HG03280 (cell line): ENCODE measurements at regions not wholly inside any gene's neighbourhood (a gene's known extent, or its start where the extent isn't known, plus 50 kb on each side); places are given as distances from the start of the nearest gene placed in this dataset.
"Not testable (repeated sequence)": the region's sequence is repeated elsewhere in the genome, so short reads cannot be mapped to it uniquely, and the experiment has no call there.

Experiments used
- ATAC-seq: cut with Tn5 transposase; IDR thresholded peaks from one replicate; pipeline ENCODE4 v1.9.1; 2021; ENCODE audit warnings: mild to moderate bottlenecking, moderate library complexity; ENCODE audit not compliant: unreplicated experiment

- ATAC-seq, result no peak
Measured at GRCh38 chr13:66074018-66074615, 1156.0 kb downstream of the PCDH9 start.

- ATAC-seq, result not testable (repeated sequence)
Measured at GRCh38 chr13:66072097-66072496, 1158.0 kb downstream of the PCDH9 start.

GRCh38 chr13:66071608-66072007, 1158.5 kb downstream of the PCDH9 start:
- no peak for ATAC-seq

GRCh38 chr13:66071029-66071428, 1159.1 kb downstream of the PCDH9 start:
- ATAC-seq, result no peak

- no peak for ATAC-seq
Measured at GRCh38 chr13:66069570-66069969, 1160.6 kb downstream of the PCDH9 start.

- no peak for ATAC-seq
Measured at GRCh38 chr13:66068683-66069082, 1161.5 kb downstream of the PCDH9 start.

- ATAC-seq, result no peak
Measured at GRCh38 chr13:66048888-66049287, 1181.2 kb downstream of the PCDH9 start.

- no peak for ATAC-seq
Measured at GRCh38 chr13:66040506-66040905, 1189.6 kb downstream of the PCDH9 start.

GRCh38 chr13:66037096-66037495, 1193.0 kb downstream of the PCDH9 start:
- ATAC-seq, result no peak

GRCh38 chr13:66036636-66037035, 1193.5 kb downstream of the PCDH9 start:
- no peak for ATAC-seq

GRCh38 chr13:66036024-66036614, 1194.0 kb downstream of the PCDH9 start:
- no peak for ATAC-seq

GRCh38 chr13:66033924-66034323, 1196.2 kb downstream of the PCDH9 start:
- ATAC-seq, result no peak

- ATAC-seq, result no peak
Measured at GRCh38 chr13:66021846-66022245, 1208.3 kb downstream of the PCDH9 start.

- no peak for ATAC-seq
Measured at GRCh38 chr13:66014771-66015170, 1215.4 kb downstream of the PCDH9 start.

GRCh38 chr13:66009241-66009640, 1220.9 kb downstream of the PCDH9 start:
- ATAC-seq, result no peak

GRCh38 chr13:66003558-66003957, 1226.6 kb downstream of the PCDH9 start:
- no peak for ATAC-seq

GRCh38 chr13:66001140-66001539, 1229.0 kb downstream of the PCDH9 start:
- ATAC-seq, result no peak

- no peak for ATAC-seq
Measured at GRCh38 chr13:65999411-65999810, 1230.7 kb downstream of the PCDH9 start.

GRCh38 chr13:65990684-65991083, 1239.5 kb downstream of the PCDH9 start:
- no peak for ATAC-seq

- no peak for ATAC-seq
Measured at GRCh38 chr13:65985612-65986011, 1244.5 kb downstream of the PCDH9 start.

- ATAC-seq, result no peak
Measured at GRCh38 chr13:65977525-65977924, 1252.6 kb downstream of the PCDH9 start.

GRCh38 chr13:65971541-65971940, 1258.6 kb downstream of the PCDH9 start:
- no peak for ATAC-seq

GRCh38 chr13:65966991-65967451, 1263.1 kb downstream of the PCDH9 start:
- ATAC-seq, result no peak
